CD4-positive, alpha-beta memory T cell (primary cell): ENCODE measurements at regions not wholly inside any gene's neighbourhood (a gene's known extent, or its start where the extent isn't known, plus 50 kb on each side); places are given as distances from the start of the nearest gene placed in this dataset.

Experiments
- CTCF ChIA-PET: fragments of 350-600 bp; sonication (Branson Sonifier 250); formaldehyde crosslinking; loops from one replicate; lab custom pipeline; 2021; ENCODE audit warnings: inconsistent platforms; ENCODE audit not compliant: partially characterized antibody; lab: Charles Lee
- POLR2A ChIA-PET: fragments of 350-600 bp; sonication (Branson Sonifier 250); formaldehyde crosslinking; loops from one replicate; lab custom pipeline; 2021; ENCODE audit not compliant: partially characterized antibody; lab: Charles Lee
- DNase-seq, 5 donors: peaks; one replicate each; pipeline versions ENCODE4 v3.0.0 to v3.0.0-alpha.2; 2020 to 2022; ENCODE audit warnings: mixed read lengths in 1 of 5
- H3K27ac ChIP-seq: one replicate; pipeline ENCODE4 v1.7.0; 2013; ENCODE audit warnings: low read depth, low read length
- H3K27me3 ChIP-seq: 2 replicates; pipeline ENCODE4 v1.7.0; 2013; ENCODE audit warnings: mild to moderate bottlenecking, low read length, moderate library complexity; ENCODE audit not compliant: insufficient read depth
- H3K36me3 ChIP-seq: 2 replicates; pipeline ENCODE4 v1.7.0; 2013; ENCODE audit warnings: mild to moderate bottlenecking, low read length, moderate library complexity; ENCODE audit not compliant: insufficient read depth
- H3K4me1 ChIP-seq: 2 replicates; pipeline ENCODE4 v1.7.0; 2013; ENCODE audit warnings: mild to moderate bottlenecking, low read length, moderate library complexity; ENCODE audit not compliant: insufficient read depth
- H3K4me3 ChIP-seq, 2 donors: one replicate each; pipeline ENCODE4 v1.7.0; 2013; ENCODE audit warnings: low read length in 2 of 2, mild to moderate bottlenecking in 1 of 2
- H3K9me3 ChIP-seq, 2 donors: one replicate each; pipeline ENCODE4 v1.7.0; 2013; ENCODE audit warnings: low read length in 2 of 2, control low read depth in 1 of 2; ENCODE audit not compliant: control insufficient read depth in 1 of 2
- H3K27ac Mint-ChIP-seq, 7 donors: one replicate each; pipeline ENCODE4 v1.8.0; 2020 to 2021; ENCODE audit warnings: mixed read lengths in 7 of 7, mild to moderate bottlenecking in 6 of 7, inconsistent platforms in 3 of 7, moderate library complexity in 3 of 7
- H3K27me3 Mint-ChIP-seq, 2 donors: one replicate each; pipeline ENCODE4 v1.8.0; 2020 to 2021; ENCODE audit warnings: mixed read lengths in 2 of 2
- H3K36me3 Mint-ChIP-seq, 2 donors: one replicate each; pipeline ENCODE4 v1.8.0; 2020 to 2021; ENCODE audit warnings: mixed read lengths in 2 of 2, inconsistent platforms in 1 of 2, mild to moderate bottlenecking in 1 of 2
- H3K4me1 Mint-ChIP-seq, 4 donors: one replicate each; pipeline ENCODE4 v1.8.0; 2020 to 2021; ENCODE audit warnings: mixed read lengths in 4 of 4, mild to moderate bottlenecking in 1 of 4
- H3K4me3 Mint-ChIP-seq, 8 donors: one replicate each; pipeline ENCODE4 v1.8.0; 2020 to 2021; ENCODE audit warnings: mixed read lengths in 8 of 8, mild to moderate bottlenecking in 7 of 8, moderate library complexity in 6 of 8, inconsistent platforms in 3 of 8
- H3K9me3 Mint-ChIP-seq, 8 donors: one replicate each; pipeline ENCODE4 v1.8.0; 2020 to 2021; ENCODE audit warnings: mixed read lengths in 8 of 8, mild to moderate bottlenecking in 5 of 8, inconsistent platforms in 3 of 8, moderate library complexity in 1 of 8
- intact Hi-C: fragments of 100-400 bp; cut with micrococcal nuclease; formaldehyde crosslinking; loops from one replicate; pipeline ENCODE4 v1.15.1; 2023

- Mint-ChIP-seq H3K9me3 (no peaks in the 10 kb centered on the region), H3K4me3 (no peak overlapping the region), H3K4me1 (no peaks in the 10 kb centered on the region), H3K27me3 (no peaks in the 10 kb centered on the region), H3K36me3 (no peaks in the 10 kb centered on the region), H3K27ac (no peak overlapping the region)
- no peaks in the 10 kb centered on the region for H3K36me3 ChIP-seq
- no peak overlapping the region for H3K4me3 ChIP-seq
- no peaks in the 10 kb centered on the region for H3K9me3 ChIP-seq
- no peaks in the 10 kb centered on the region for H3K27me3 ChIP-seq
- CTCF ChIA-PET: no interaction called here
- H3K27ac ChIP-seq: no peak overlapping the region
- DNase-seq: no peak
- intact Hi-C loops: no loop called here
- no peaks in the 10 kb centered on the region for H3K4me1 ChIP-seq
- POLR2A ChIA-PET: no interaction called here
Measured at GRCh38 chr5:116930616-116931015, 356.0 kb upstream of the SEMA6A start.

GRCh38 chr5:116923344-116923743 lies 348.7 kb upstream of the SEMA6A start:
- Mint-ChIP-seq H3K36me3 (no peaks in the 10 kb centered on the region), H3K27me3 (no peaks in the 10 kb centered on the region), H3K4me3 (no peak overlapping the region), H3K4me1 (peaks cover 0 to 1% (median 0%) of the 10 kb centered on the region in 4 donors), H3K27ac (no peak overlapping the region), H3K9me3 (peaks cover 0 to 2% (median 0%) of the 10 kb centered on the region in 8 donors)
- Histone ChIP-seq H3K27ac (no peak overlapping the region), H3K36me3 (no peaks in the 10 kb centered on the region), H3K4me1 (no peaks in the 10 kb centered on the region), H3K4me3 (no peak overlapping the region), H3K9me3 (no peaks in the 10 kb centered on the region), H3K27me3 (no peaks in the 10 kb centered on the region)
- DNase-seq: no peak
- intact Hi-C loops: no loop called here
- ChIA-PET CTCF (no interaction called here), POLR2A (no interaction called here)

GRCh38 chr5:116922532-116922931 lies 347.9 kb upstream of the SEMA6A start:
- no peaks in the 10 kb centered on the region for H3K36me3 ChIP-seq
- no peaks in the 10 kb centered on the region for H3K9me3 ChIP-seq
- H3K4me1 ChIP-seq: no peaks in the 10 kb centered on the region
- no peak overlapping the region for H3K27ac ChIP-seq
- intact Hi-C loops: no loop called here
- Mint-ChIP-seq H3K27ac (no peak overlapping the region), H3K4me3 (no peak overlapping the region), H3K36me3 (no peaks in the 10 kb centered on the region), H3K9me3 (peaks cover 0 to 2% (median 0%) of the 10 kb centered on the region in 8 donors), H3K27me3 (no peaks in the 10 kb centered on the region), H3K4me1 (peaks cover 0 to 1% (median 0%) of the 10 kb centered on the region in 4 donors)
- CTCF ChIA-PET: no interaction called here
- H3K4me3 ChIP-seq: no peak overlapping the region
- no peaks in the 10 kb centered on the region for H3K27me3 ChIP-seq
- DNase-seq: no peak
- POLR2A ChIA-PET: no interaction called here

GRCh38 chr5:116914869-116915504 lies 340.4 kb upstream of the SEMA6A start:
- no peak overlapping the region for H3K27ac Mint-ChIP-seq
- DNase-seq: no peak
- no peaks in the 10 kb centered on the region for H3K36me3 ChIP-seq
- no peak overlapping the region for H3K4me3 Mint-ChIP-seq
- ChIA-PET CTCF (no interaction called here), POLR2A (interaction anchor here (0.9 kb wide), 1 partner anchor 9 kb away, joined by 4 read pairs; no protein-coding TSS in a partner anchor)
- no peaks in the 10 kb centered on the region for H3K27me3 Mint-ChIP-seq
- H3K27me3 ChIP-seq: no peaks in the 10 kb centered on the region
- intact Hi-C loops: no loop called here
- no peaks in the 10 kb centered on the region for H3K36me3 Mint-ChIP-seq
- H3K4me1 ChIP-seq: no peaks in the 10 kb centered on the region
- no peak overlapping the region for H3K27ac ChIP-seq
- no peaks in the 10 kb centered on the region for H3K9me3 ChIP-seq
- no peaks in the 10 kb centered on the region for H3K4me1 Mint-ChIP-seq
- H3K4me3 ChIP-seq: no peak overlapping the region
- peaks cover 0 to 2% (median 0%) of the 10 kb centered on the region in 8 donors for H3K9me3 Mint-ChIP-seq

- H3K36me3 ChIP-seq: no peaks in the 10 kb centered on the region
- no peak overlapping the region for H3K27ac Mint-ChIP-seq
- no peak overlapping the region for H3K27ac ChIP-seq
- H3K36me3 Mint-ChIP-seq: no peaks in the 10 kb centered on the region
- H3K4me3 ChIP-seq: no peak overlapping the region
- intact Hi-C loops: no loop called here
- no peaks in the 10 kb centered on the region for H3K4me1 Mint-ChIP-seq
- H3K27me3 Mint-ChIP-seq: no peaks in the 10 kb centered on the region
- peaks cover 0 to 2% (median 0%) of the 10 kb centered on the region in 8 donors for H3K9me3 Mint-ChIP-seq
- CTCF ChIA-PET: no interaction called here
- POLR2A ChIA-PET: no interaction called here
- H3K27me3 ChIP-seq: no peaks in the 10 kb centered on the region
- H3K4me3 Mint-ChIP-seq: no peak overlapping the region
- no peak for DNase-seq
- H3K4me1 ChIP-seq: no peaks in the 10 kb centered on the region
- H3K9me3 ChIP-seq: no peaks in the 10 kb centered on the region
Measured at GRCh38 chr5:116912221-116912620, 337.6 kb upstream of the SEMA6A start.

- ChIA-PET POLR2A (no interaction called here), CTCF (no interaction called here)
- Histone ChIP-seq H3K27me3 (no peaks in the 10 kb centered on the region), H3K4me1 (no peaks in the 10 kb centered on the region), H3K4me3 (no peak overlapping the region), H3K9me3 (no peaks in the 10 kb centered on the region), H3K27ac (no peak overlapping the region), H3K36me3 (no peaks in the 10 kb centered on the region)
- H3K4me1 Mint-ChIP-seq: no peaks in the 10 kb centered on the region
- H3K36me3 Mint-ChIP-seq: no peaks in the 10 kb centered on the region
- H3K27me3 Mint-ChIP-seq: no peaks in the 10 kb centered on the region
- intact Hi-C loops: no loop called here
- no peak overlapping the region for H3K27ac Mint-ChIP-seq
- peaks cover 0 to 4% (median 0%) of the 10 kb centered on the region in 8 donors for H3K9me3 Mint-ChIP-seq
- DNase-seq: no peak
- no peak overlapping the region for H3K4me3 Mint-ChIP-seq
Measured at GRCh38 chr5:116911074-116911473, 336.5 kb upstream of the SEMA6A start.

- POLR2A ChIA-PET: no interaction called here
- intact Hi-C loops: no loop called here
- no peak overlapping the region for H3K4me3 Mint-ChIP-seq
- DNase-seq: no peak
- peaks cover 0 to 4% (median 0%) of the 10 kb centered on the region in 8 donors for H3K9me3 Mint-ChIP-seq
- no peak overlapping the region for H3K27ac Mint-ChIP-seq
- no peaks in the 10 kb centered on the region for H3K4me1 ChIP-seq
- no peak overlapping the region for H3K4me3 ChIP-seq
- H3K36me3 Mint-ChIP-seq: no peaks in the 10 kb centered on the region
- H3K4me1 Mint-ChIP-seq: no peaks in the 10 kb centered on the region
- CTCF ChIA-PET: no interaction called here
- H3K27me3 Mint-ChIP-seq: no peaks in the 10 kb centered on the region
- no peak overlapping the region for H3K27ac ChIP-seq
- H3K9me3 ChIP-seq: no peaks in the 10 kb centered on the region
- no peaks in the 10 kb centered on the region for H3K36me3 ChIP-seq
- no peaks in the 10 kb centered on the region for H3K27me3 ChIP-seq
Measured at GRCh38 chr5:116908537-116908936, 333.9 kb upstream of the SEMA6A start.
